WTC11 (cell line): ENCODE measurements at regions not wholly inside any gene's neighbourhood (a gene's known extent, or its start where the extent isn't known, plus 50 kb on each side); places are given as distances from the start of the nearest gene placed in this dataset.

Experiments
- ATAC-seq: fragments of 200-7000 bp; cut with Tn5 transposase; 2 replicates; pipeline ENCODE4 v1.10.0; 2021; ENCODE audit warnings: mild to moderate bottlenecking, moderate library complexity
- CTCF ChIA-PET: fragments of 300-600 bp; sonication (Branson Sonifier 250); formaldehyde crosslinking; loops from one replicate; lab custom pipeline; 2021; ENCODE audit warnings: antibody characterized with exemption; lab: Charles Lee
- POLR2A ChIA-PET: fragments of 350-600 bp; sonication (Branson Sonifier 250); formaldehyde crosslinking; loops from one replicate; lab custom pipeline; 2021; ENCODE audit warnings: antibody characterized with exemption; lab: Charles Lee
- DNase-seq: peaks from one replicate; pipeline ENCODE4 v3.0.0; 2021; ENCODE audit warnings: low spot score
- H3K27ac Mint-ChIP-seq: 2 replicates; pipeline ENCODE4 v1.8.0; 2021; ENCODE audit warnings: mixed read lengths
- H3K27me3 Mint-ChIP-seq: 2 replicates; pipeline ENCODE4 v1.8.0; 2021; ENCODE audit warnings: low read depth, mild to moderate bottlenecking, moderate library complexity, mixed read lengths
- H3K36me3 Mint-ChIP-seq: 2 replicates; pipeline ENCODE4 v1.8.0; 2021; ENCODE audit warnings: mixed read lengths
- H3K4me1 Mint-ChIP-seq: 2 replicates; pipeline ENCODE4 v1.8.0; 2022; ENCODE audit warnings: mixed read lengths
- H3K4me3 Mint-ChIP-seq: 2 replicates; pipeline ENCODE4 v1.8.0; 2021; ENCODE audit warnings: mild to moderate bottlenecking, moderate library complexity, mixed read lengths
- H3K9me3 Mint-ChIP-seq: 2 replicates; pipeline ENCODE4 v1.8.0; 2021; ENCODE audit warnings: mixed read lengths
- ATF1 ChIP-seq: sonication (generic); formaldehyde crosslinking; IDR thresholded peaks from 2 replicates; pipeline ENCODE4 v1.8.1; 2023; ENCODE audit warnings: mild to moderate bottlenecking, moderate library complexity, missing genetic modification reagents
- CREB1 ChIP-seq: sonication (generic); formaldehyde crosslinking; IDR thresholded peaks from 2 replicates; pipeline ENCODE4 v1.8.0; 2023; ENCODE audit warnings: mild to moderate bottlenecking, missing genetic modification reagents
- ELF4 ChIP-seq: sonication (generic); formaldehyde crosslinking; IDR thresholded peaks from 2 replicates; pipeline ENCODE4 v1.8.1; 2022; ENCODE audit warnings: low read depth, mild to moderate bottlenecking, moderate library complexity, missing genetic modification reagents
- EMX1 ChIP-seq: fragments of 250-450 bp; sonication (Bioruptor Pico); IDR thresholded peaks from 2 replicates; pipeline ENCODE4 v1.8.0; 2021; ENCODE audit warnings: mild to moderate bottlenecking
- ESRRA ChIP-seq: sonication (generic); formaldehyde crosslinking; IDR thresholded peaks from 2 replicates; pipeline ENCODE4 v1.8.1; 2022; ENCODE audit warnings: mild to moderate bottlenecking, missing genetic modification reagents, borderline replicate concordance
- ETV6 ChIP-seq: sonication (generic); formaldehyde crosslinking; IDR thresholded peaks from 2 replicates; pipeline ENCODE4 v1.8.1; 2022; ENCODE audit warnings: mild to moderate bottlenecking, missing genetic modification reagents
- FOXK1 ChIP-seq: sonication (generic); formaldehyde crosslinking; IDR thresholded peaks from 2 replicates; pipeline ENCODE4 v1.8.0; 2022; ENCODE audit warnings: mild to moderate bottlenecking, moderate library complexity, missing genetic modification reagents
- GRHL2 ChIP-seq: fragments of 250-450 bp; sonication (Bioruptor Pico); IDR thresholded peaks from 2 replicates; pipeline ENCODE4 v1.8.0; 2022; ENCODE audit warnings: mild to moderate bottlenecking, moderate library complexity; ENCODE audit not compliant: insufficient replicate concordance, severe bottlenecking
- HMGA2 ChIP-seq: fragments of 250-450 bp; sonication (Bioruptor Pico); IDR thresholded peaks from 2 replicates; pipeline ENCODE4 v1.4.0; 2021; ENCODE audit warnings: mild to moderate bottlenecking, moderate library complexity
- JAZF1 ChIP-seq: fragments of 250-450 bp; sonication (Bioruptor Pico); IDR thresholded peaks from 2 replicates; pipeline ENCODE4 v1.9.0; 2021; ENCODE audit warnings: moderate library complexity, mild to moderate bottlenecking, inconsistent platforms
- NR1H2 ChIP-seq: sonication (generic); formaldehyde crosslinking; IDR thresholded peaks from 2 replicates; pipeline ENCODE4 v1.9.0; 2021; ENCODE audit warnings: mild to moderate bottlenecking, moderate library complexity, missing genetic modification reagents
- RORB ChIP-seq: fragments of 250-450 bp; sonication (Bioruptor Pico); IDR thresholded peaks from 2 replicates; pipeline ENCODE4 v1.9.0; 2021; ENCODE audit warnings: mild to moderate bottlenecking
- SOX15 ChIP-seq: fragments of 250-450 bp; sonication (Bioruptor Pico); IDR thresholded peaks from 2 replicates; pipeline ENCODE4 v1.9.0; 2021; ENCODE audit warnings: mild to moderate bottlenecking
- TEAD4 ChIP-seq: sonication (generic); formaldehyde crosslinking; IDR thresholded peaks from 2 replicates; pipeline ENCODE4 v1.8.0; 2022; ENCODE audit warnings: mild to moderate bottlenecking, missing genetic modification reagents
- TP53 ChIP-seq: sonication (generic); formaldehyde crosslinking; IDR thresholded peaks from 2 replicates; pipeline ENCODE4 v1.8.1; 2023; ENCODE audit warnings: mild to moderate bottlenecking, missing genetic modification reagents
- ZNF263 ChIP-seq: sonication (generic); formaldehyde crosslinking; IDR thresholded peaks from 2 replicates; pipeline ENCODE4 v1.8.1; 2022; ENCODE audit warnings: low read depth, mild to moderate bottlenecking, moderate library complexity, missing genetic modification reagents
- TF ChIP-seq, protein P1 (sequence below): sonication (generic); formaldehyde crosslinking; IDR thresholded peaks from 2 replicates; pipeline ENCODE4 v1.8.1; 2022; ENCODE audit warnings: low read depth, mild to moderate bottlenecking, moderate library complexity, missing genetic modification reagents, borderline replicate concordance
- TF ChIP-seq, protein P2 (sequence below): fragments of 250-450 bp; sonication (Bioruptor Pico); IDR thresholded peaks from 2 replicates; pipeline ENCODE4 v1.9.0; 2021; ENCODE audit warnings: moderate library complexity, mild to moderate bottlenecking, inconsistent platforms, borderline replicate concordance
- TF ChIP-seq, protein P3 (sequence below): fragments of 250-450 bp; sonication (Bioruptor Pico); IDR thresholded peaks from 2 replicates; pipeline ENCODE4 v2.1.2; 2022; ENCODE audit warnings: mild to moderate bottlenecking, moderate library complexity
- TF ChIP-seq, protein P4 (sequence below): sonication (generic); formaldehyde crosslinking; IDR thresholded peaks from 2 replicates; pipeline ENCODE4 v1.8.0; 2022; ENCODE audit warnings: mild to moderate bottlenecking, missing genetic modification reagents
- TF ChIP-seq, protein P5 (sequence below): sonication (generic); formaldehyde crosslinking; IDR thresholded peaks from 2 replicates; pipeline ENCODE4 v1.8.1; 2022; ENCODE audit warnings: mild to moderate bottlenecking, missing genetic modification reagents, moderate library complexity, borderline replicate concordance
- TF ChIP-seq, protein P6 (sequence below): sonication (generic); formaldehyde crosslinking; IDR thresholded peaks from 2 replicates; pipeline ENCODE4 v1.8.0; 2022; ENCODE audit warnings: mild to moderate bottlenecking, missing genetic modification reagents

DNA sequence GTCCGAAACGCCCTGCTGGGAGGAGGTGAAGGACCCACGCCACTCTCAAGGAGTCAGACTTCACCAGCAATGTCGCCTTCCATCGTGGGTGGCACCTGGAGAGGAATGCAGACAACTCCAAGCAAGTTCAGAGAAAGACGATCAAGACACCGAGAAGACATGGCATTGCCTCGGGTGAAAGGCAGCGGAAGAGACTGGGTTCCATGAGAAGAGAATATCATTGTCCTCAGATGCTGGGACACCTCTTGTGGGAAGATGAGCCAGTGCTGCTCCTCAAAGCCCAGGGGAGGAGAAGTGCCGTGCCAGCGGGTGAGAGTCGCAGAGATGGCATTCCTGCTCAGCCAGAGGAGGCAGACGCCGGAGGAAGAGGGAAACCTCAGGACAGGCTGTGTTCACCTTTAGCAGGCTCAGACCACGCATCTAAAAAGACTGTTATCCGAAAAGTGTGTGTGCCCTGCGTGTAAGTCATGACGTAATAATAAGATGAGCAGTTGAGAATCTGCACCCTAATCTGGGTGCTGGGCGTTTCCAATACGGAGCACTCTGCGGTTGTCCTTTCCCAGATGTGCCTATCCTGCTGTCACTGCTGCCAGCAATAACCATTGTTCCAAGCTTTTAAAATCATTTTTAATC, 144.6 kb upstream of the SPACA7 start:
- no peak for DNase-seq
- Mint-ChIP-seq H3K9me3 (no peaks in the 10 kb centered on the region), H3K4me3 (no peak overlapping the region), H3K4me1 (peaks cover 3% of the 10 kb centered on the region; the same call in 1 of the 2 replicates), H3K27me3 (peaks cover 7% of the 10 kb centered on the region), H3K27ac (no peak overlapping the region), H3K36me3 (no peaks in the 10 kb centered on the region)
- CTCF ChIA-PET = no interaction called here
- TF ChIP-seq TEAD4 (CRISPR knock-in tag) (no peak), ATF1 (CRISPR knock-in tag) (no peak), FOXK1 (CRISPR knock-in tag) (no peak), ESRRA (no peak)
- POLR2A ChIA-PET = no interaction called here
- no peak for ATAC-seq

DNA sequence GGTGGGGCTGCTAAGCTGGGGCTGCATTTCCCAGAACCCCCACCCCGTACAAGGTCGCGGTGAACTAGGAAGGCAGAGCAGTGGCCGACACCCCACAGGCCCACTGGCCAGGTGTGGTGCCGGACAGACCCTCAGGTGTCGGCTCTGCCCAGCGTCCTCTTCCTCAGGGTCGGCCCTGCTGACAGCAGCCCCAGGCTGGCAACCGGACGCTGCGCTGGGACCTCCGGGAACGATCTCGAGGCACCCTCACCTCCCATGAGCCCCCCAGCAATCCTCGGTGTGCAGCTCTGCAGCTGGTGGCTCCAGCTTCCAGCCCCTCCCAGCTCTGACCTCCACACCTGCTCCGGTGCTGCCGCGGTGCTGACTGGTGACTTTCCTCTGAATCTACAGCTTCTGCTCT, 142.9 kb upstream of the SPACA7 start:
- H3K27ac Mint-ChIP-seq = no peak overlapping the region
- H3K36me3 Mint-ChIP-seq = peaks cover 7% of the 10 kb centered on the region
- ATAC-seq = no peak
- DNase-seq = no peak
- H3K27me3 Mint-ChIP-seq = peaks cover 14% of the 10 kb centered on the region
- H3K4me1 Mint-ChIP-seq = peaks cover 3% of the 10 kb centered on the region; the same call in 1 of the 2 replicates
- ChIA-PET CTCF (no interaction called here), POLR2A (no interaction called here)
- no peak overlapping the region for H3K4me3 Mint-ChIP-seq
- TF ChIP-seq, protein P1, sequence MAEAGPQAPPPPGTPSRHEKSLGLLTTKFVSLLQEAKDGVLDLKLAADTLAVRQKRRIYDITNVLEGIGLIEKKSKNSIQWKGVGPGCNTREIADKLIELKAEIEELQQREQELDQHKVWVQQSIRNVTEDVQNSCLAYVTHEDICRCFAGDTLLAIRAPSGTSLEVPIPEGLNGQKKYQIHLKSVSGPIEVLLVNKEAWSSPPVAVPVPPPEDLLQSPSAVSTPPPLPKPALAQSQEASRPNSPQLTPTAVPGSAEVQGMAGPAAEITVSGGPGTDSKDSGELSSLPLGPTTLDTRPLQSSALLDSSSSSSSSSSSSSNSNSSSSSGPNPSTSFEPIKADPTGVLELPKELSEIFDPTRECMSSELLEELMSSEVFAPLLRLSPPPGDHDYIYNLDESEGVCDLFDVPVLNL (CRISPR knock-in tag) = no peak
- no peak for TF ChIP-seq ETV6
- no peak for TF ChIP-seq SOX15 (CRISPR knock-in tag)
- no peak for TF ChIP-seq RORB (CRISPR knock-in tag)
- TF ChIP-seq JAZF1 (CRISPR knock-in tag) = no peak
- TF ChIP-seq, protein P2, sequence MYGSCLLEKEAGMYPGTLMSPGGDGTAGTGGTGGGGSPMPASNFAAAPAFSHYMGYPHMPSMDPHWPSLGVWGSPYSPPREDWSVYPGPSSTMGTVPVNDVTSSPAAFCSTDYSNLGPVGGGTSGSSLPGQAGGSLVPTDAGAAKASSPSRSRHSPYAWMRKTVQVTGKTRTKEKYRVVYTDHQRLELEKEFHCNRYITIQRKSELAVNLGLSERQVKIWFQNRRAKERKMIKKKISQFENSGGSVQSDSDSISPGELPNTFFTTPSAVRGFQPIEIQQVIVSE (CRISPR knock-in tag) = no peak
- TF ChIP-seq, protein P3, sequence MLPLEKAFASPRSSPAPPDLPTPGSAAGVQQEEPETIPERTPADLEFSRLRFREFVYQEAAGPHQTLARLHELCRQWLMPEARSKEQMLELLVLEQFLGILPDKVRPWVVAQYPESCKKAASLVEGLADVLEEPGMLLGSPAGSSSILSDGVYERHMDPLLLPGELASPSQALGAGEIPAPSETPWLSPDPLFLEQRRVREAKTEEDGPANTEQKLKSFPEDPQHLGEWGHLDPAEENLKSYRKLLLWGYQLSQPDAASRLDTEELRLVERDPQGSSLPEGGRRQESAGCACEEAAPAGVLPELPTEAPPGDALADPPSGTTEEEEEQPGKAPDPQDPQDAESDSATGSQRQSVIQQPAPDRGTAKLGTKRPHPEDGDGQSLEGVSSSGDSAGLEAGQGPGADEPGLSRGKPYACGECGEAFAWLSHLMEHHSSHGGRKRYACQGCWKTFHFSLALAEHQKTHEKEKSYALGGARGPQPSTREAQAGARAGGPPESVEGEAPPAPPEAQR (CRISPR knock-in tag) = no peak
- TF ChIP-seq GRHL2 (CRISPR knock-in tag) = no peak
- TF ChIP-seq, protein P4, sequence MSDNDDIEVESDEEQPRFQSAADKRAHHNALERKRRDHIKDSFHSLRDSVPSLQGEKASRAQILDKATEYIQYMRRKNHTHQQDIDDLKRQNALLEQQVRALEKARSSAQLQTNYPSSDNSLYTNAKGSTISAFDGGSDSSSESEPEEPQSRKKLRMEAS (CRISPR knock-in tag) = no peak
- no peak for TF ChIP-seq EMX1 (CRISPR knock-in tag)
- no peak for TF ChIP-seq HMGA2 (CRISPR knock-in tag)
- no peak for TF ChIP-seq ZNF263 (CRISPR knock-in tag)
- TF ChIP-seq TP53 = no peak
- TF ChIP-seq, protein P5, sequence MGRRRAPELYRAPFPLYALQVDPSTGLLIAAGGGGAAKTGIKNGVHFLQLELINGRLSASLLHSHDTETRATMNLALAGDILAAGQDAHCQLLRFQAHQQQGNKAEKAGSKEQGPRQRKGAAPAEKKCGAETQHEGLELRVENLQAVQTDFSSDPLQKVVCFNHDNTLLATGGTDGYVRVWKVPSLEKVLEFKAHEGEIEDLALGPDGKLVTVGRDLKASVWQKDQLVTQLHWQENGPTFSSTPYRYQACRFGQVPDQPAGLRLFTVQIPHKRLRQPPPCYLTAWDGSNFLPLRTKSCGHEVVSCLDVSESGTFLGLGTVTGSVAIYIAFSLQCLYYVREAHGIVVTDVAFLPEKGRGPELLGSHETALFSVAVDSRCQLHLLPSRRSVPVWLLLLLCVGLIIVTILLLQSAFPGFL (CRISPR knock-in tag) = no peak
- TF ChIP-seq ELF4 = no peak
- no peak for TF ChIP-seq CREB1 (CRISPR knock-in tag)
- no peak for TF ChIP-seq NR1H2 (CRISPR knock-in tag)
- TF ChIP-seq, protein P6, sequence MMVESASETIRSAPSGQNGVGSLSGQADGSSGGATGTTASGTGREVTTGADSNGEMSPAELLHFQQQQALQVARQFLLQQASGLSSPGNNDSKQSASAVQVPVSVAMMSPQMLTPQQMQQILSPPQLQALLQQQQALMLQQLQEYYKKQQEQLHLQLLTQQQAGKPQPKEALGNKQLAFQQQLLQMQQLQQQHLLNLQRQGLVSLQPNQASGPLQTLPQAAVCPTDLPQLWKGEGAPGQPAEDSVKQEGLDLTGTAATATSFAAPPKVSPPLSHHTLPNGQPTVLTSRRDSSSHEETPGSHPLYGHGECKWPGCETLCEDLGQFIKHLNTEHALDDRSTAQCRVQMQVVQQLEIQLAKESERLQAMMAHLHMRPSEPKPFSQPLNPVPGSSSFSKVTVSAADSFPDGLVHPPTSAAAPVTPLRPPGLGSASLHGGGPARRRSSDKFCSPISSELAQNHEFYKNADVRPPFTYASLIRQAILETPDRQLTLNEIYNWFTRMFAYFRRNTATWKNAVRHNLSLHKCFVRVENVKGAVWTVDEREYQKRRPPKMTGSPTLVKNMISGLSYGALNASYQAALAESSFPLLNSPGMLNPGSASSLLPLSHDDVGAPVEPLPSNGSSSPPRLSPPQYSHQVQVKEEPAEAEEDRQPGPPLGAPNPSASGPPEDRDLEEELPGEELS (CRISPR knock-in tag) = no peak
- H3K9me3 Mint-ChIP-seq = peaks cover 16% of the 10 kb centered on the region
